DND-41 (cell line): ENCODE measurements at regions not wholly inside any gene's neighbourhood (a gene's known extent, or its start where the extent isn't known, plus 50 kb on each side); places are given as distances from the start of the nearest gene placed in this dataset.
"Not testable (repeated sequence)": the region's sequence is repeated elsewhere in the genome, so short reads cannot be mapped to it uniquely, and the experiment has no call there.

Source experiments
- ATAC-seq: fragments of 200-7000 bp; cut with Tn5 transposase; 3 replicates; pipeline ENCODE4 v1.9.1; 2021; ENCODE audit warnings: low read depth; ENCODE audit not compliant: insufficient read depth
- DNase-seq: peaks from one replicate; pipeline ENCODE4 v3.0.0-alpha.2; 2020
- H2AFZ ChIP-seq: 2 replicates; pipeline ENCODE4 v1.6.0; 2012; ENCODE audit warnings: low read depth, low read length
- H3K27ac ChIP-seq: 2 replicates; pipeline ENCODE4 v1.5.1; 2012; ENCODE audit warnings: low read length, inconsistent platforms
- H3K27me3 ChIP-seq: fragments of 200-600 bp; sonication (generic); 2 replicates; pipeline ENCODE4 v1.6.0; 2012; ENCODE audit warnings: low read length, mild to moderate bottlenecking, inconsistent platforms; ENCODE audit not compliant: insufficient read depth, poor library complexity
- H3K36me3 ChIP-seq: 2 replicates; pipeline ENCODE4 v1.5.1; 2012; ENCODE audit warnings: low read length, inconsistent platforms; ENCODE audit not compliant: insufficient read depth
- H3K4me1 ChIP-seq: 2 replicates; pipeline ENCODE4 v1.5.1; 2012; ENCODE audit warnings: mild to moderate bottlenecking, low read length; ENCODE audit not compliant: insufficient read depth
- H3K4me2 ChIP-seq: 2 replicates; pipeline ENCODE4 v1.6.0; 2012; ENCODE audit warnings: mild to moderate bottlenecking, moderate library complexity, low read length, inconsistent platforms; ENCODE audit not compliant: insufficient read depth
- H3K4me3 ChIP-seq, 2 experiments: fragments of 200-600 bp in 1 of 2; shearing (Covaris generic) in 1 of 2; 2 replicates each; pipeline ENCODE4 v1.5.1; 2012 to 2016; ENCODE audit warnings: inconsistent platforms in 2 of 2, low read length in 2 of 2, mild to moderate bottlenecking in 2 of 2, low read depth in 1 of 2, moderate library complexity in 1 of 2
- H3K79me2 ChIP-seq: 2 replicates; pipeline ENCODE4 v1.6.0; 2012; ENCODE audit warnings: low read length, inconsistent platforms; ENCODE audit not compliant: insufficient read depth
- H3K9ac ChIP-seq: 2 replicates; pipeline ENCODE4 v1.6.0; 2012; ENCODE audit warnings: low read depth, mild to moderate bottlenecking, inconsistent platforms, low read length, moderate library complexity
- H3K9me3 ChIP-seq: 2 replicates; pipeline ENCODE4 v1.5.1; 2012; ENCODE audit warnings: low read length, moderate library complexity, mild to moderate bottlenecking, inconsistent platforms; ENCODE audit not compliant: insufficient read depth, severe bottlenecking
- H4K20me1 ChIP-seq: 2 replicates; pipeline ENCODE4 v1.6.0; 2012; ENCODE audit warnings: low read length; ENCODE audit not compliant: insufficient read depth
- CTCF ChIP-seq: IDR thresholded peaks from 2 replicates; pipeline ENCODE4 v1.5.1; 2012; ENCODE audit warnings: borderline replicate concordance, low read length, moderate library complexity, mild to moderate bottlenecking; ENCODE audit not compliant: poor library complexity, severe bottlenecking; ENCODE audit errors: extremely low read depth
- EZH2 ChIP-seq: IDR thresholded peaks from 3 replicates; pipeline ENCODE4 v1.6.1; 2012; ENCODE audit warnings: borderline replicate concordance, low read depth, mild to moderate bottlenecking, moderate library complexity, low read length, inconsistent platforms; ENCODE audit not compliant: severe bottlenecking

GRCh38 chr16:29114989-29115801, 130.3 kb downstream of the LAT start:
- H2AFZ ChIP-seq, H4K20me1 ChIP-seq, H3K4me2 ChIP-seq, H3K27ac ChIP-seq, H3K4me1 ChIP-seq, H3K79me2 ChIP-seq, H3K27me3 ChIP-seq, DNase-seq, H3K4me3 ChIP-seq, H3K9ac ChIP-seq, H3K9me3 ChIP-seq, H3K36me3 ChIP-seq: not testable (repeated sequence)
- peak; percentile 46 for TF ChIP-seq CTCF
- peak; percentile 47 for ATAC-seq

GRCh38 chr16:29114574-29114973, 129.7 kb downstream of the LAT start:
- H3K79me2 ChIP-seq, result no peaks in the 10 kb centered on the region
- H3K9me3 ChIP-seq, result no peaks in the 10 kb centered on the region
- H3K27ac ChIP-seq, result no peak overlapping the region
- TF ChIP-seq EZH2, result no peak
- TF ChIP-seq CTCF, result no peak
- H2AFZ ChIP-seq, result no peak overlapping the region
- ATAC-seq, result no peak
- no peaks in the 10 kb centered on the region for H3K36me3 ChIP-seq
- no peak for DNase-seq
- no peaks in the 10 kb centered on the region for H4K20me1 ChIP-seq
- H3K4me1 ChIP-seq, result no peaks in the 10 kb centered on the region
- H3K4me2 ChIP-seq, result no peak overlapping the region
- no peak overlapping the region for H3K9ac ChIP-seq
- no peaks in the 10 kb centered on the region for H3K27me3 ChIP-seq
- no peak overlapping the region for H3K4me3 ChIP-seq

- not testable (repeated sequence) for H3K27ac ChIP-seq, DNase-seq, H3K9me3 ChIP-seq, H2AFZ ChIP-seq, H3K4me3 ChIP-seq, H3K9ac ChIP-seq, H3K4me1 ChIP-seq, H3K27me3 ChIP-seq, H3K4me2 ChIP-seq, ATAC-seq, H3K36me3 ChIP-seq, H4K20me1 ChIP-seq, H3K79me2 ChIP-seq
Measured at GRCh38 chr16:29113446-29113845, 128.6 kb downstream of the LAT start.

- Histone ChIP-seq H3K27me3 (no peaks in the 10 kb centered on the region), H3K4me2 (no peak overlapping the region), H3K9me3 (no peaks in the 10 kb centered on the region), H3K27ac (no peak overlapping the region), H3K9ac (no peak overlapping the region), H3K4me3 (no peak overlapping the region), H2AFZ (no peak overlapping the region), H3K4me1 (no peaks in the 10 kb centered on the region), H3K79me2 (no peaks in the 10 kb centered on the region), H3K36me3 (no peaks in the 10 kb centered on the region), H4K20me1 (no peaks in the 10 kb centered on the region)
- DNase-seq, result no peak
- no peak for ATAC-seq
- TF ChIP-seq EZH2 (no peak), CTCF (no peak)
Measured at GRCh38 chr16:29112755-29113347, 128.0 kb downstream of the LAT start.

- H3K4me3 ChIP-seq, H2AFZ ChIP-seq, DNase-seq, H3K9ac ChIP-seq, H3K27me3 ChIP-seq, ATAC-seq, H3K9me3 ChIP-seq, H3K27ac ChIP-seq, H3K4me2 ChIP-seq, H4K20me1 ChIP-seq, H3K79me2 ChIP-seq, H3K36me3 ChIP-seq, H3K4me1 ChIP-seq: not testable (repeated sequence)
Measured at GRCh38 chr16:29111901-29112680, 127.2 kb downstream of the LAT start.
